ENCODE measurements at regions not wholly inside any gene's neighbourhood (a gene's known extent, or its start where the extent isn't known, plus 50 kb on each side); places are given as distances from the start of the nearest gene placed in this dataset.
"Not testable (repeated sequence)": the region's sequence is repeated elsewhere in the genome, so short reads cannot be mapped to it uniquely, and the experiment has no call there.

DNA sequence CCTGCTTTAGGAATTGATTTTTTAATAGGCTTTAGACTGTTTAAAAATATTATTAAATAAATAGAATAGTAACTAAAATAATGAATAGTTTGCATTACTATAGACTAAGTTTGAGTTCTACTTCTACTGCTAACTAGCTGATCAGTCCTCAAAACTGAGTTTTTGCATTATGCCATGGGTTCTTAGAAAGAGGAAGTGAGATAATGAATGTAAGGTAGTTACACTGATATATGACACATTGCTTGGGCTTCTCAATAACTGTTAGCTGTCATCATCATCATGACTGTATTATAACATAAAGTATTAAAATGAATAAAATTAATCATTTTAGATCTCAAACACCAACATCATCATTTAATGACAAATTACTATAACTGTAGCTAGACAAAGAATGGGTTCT is 949.7 kb downstream of the TRHDE start:
- DNase-seq: no peak

DNA sequence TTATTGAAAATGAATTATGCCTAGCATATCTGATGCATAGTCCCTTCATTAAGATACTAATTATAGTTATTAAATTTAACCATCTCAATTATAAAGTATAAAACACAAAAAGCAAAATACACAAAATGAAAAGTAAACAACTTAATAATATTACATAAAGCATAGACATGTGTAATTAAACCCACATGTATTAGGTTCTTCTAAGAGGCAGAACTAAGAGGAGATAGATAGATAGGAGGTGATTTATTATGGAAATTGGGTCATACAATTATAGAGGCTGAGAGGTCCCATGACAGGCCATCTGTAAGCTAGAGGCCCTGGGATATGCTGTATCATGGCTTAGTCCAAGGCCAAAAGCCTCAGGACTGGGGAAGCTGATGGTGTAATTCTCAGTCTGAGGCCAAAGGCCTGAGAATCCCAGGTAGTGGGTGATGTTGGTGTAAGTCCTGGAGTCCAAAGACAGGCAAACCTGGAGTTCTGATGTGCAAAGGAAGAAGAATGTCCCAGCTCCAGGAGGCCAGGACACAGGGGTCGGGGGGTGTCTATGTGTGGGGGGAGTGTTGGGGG is 953.3 kb downstream of the TRHDE start:
- no peak for DNase-seq

DNA sequence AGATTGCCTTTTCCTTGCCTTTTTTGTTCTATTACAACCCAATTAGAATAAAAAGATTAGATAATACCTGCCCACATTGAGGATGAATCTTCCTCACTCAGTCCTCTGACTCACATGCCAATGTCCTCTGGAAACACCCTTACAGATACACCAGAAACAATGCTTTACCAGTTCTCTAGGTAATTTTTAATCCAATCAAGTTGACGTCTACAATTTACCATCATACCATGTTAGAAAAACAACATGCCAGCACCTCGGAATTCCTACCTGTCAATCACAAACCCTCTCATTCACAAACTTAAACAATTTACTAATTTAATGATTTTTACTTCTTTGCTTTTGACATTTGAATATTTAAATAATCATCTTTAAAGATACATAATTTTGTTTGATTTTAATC is 953.8 kb downstream of the TRHDE start:
- no peak for DNase-seq

DNA sequence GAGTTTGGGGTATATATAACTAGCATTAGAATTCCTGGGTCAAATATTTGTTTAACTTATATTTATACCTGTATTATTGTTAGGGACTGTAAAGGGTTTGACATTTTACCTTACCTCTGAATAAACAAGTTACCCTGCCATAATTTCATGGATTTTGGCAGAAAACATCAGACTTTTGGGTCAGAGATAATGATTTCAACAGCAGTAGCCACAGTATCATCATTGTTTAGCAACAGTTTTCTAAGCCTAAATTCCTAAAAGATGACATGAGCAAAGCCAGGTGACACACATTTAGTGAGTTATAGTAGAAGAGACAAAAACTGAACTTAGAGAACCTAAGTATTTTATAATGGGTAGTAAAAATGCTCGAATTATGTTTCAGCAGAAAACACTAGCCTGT is 954.4 kb downstream of the TRHDE start:
- no peak for DNase-seq

DNA sequence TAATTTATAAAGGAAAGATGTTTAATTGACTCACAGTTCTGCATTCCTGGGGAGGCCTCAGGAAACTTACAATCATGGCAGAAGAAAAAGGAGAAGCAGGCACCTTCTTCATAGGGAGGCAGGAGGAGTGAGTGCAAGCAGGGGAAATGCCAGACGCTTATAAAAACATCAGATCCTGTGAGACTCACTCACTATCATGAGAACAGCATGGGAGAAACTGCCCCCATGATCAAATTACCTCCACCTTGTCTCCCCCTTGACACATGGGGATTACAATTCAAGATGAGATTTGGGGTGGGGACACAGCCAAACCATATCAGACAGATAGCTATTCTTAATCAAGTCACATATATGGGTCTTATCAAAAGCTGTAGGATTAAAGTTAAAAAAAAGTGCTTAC is 956.7 kb downstream of the TRHDE start:
- DNase-seq: not testable (repeated sequence)

DNA sequence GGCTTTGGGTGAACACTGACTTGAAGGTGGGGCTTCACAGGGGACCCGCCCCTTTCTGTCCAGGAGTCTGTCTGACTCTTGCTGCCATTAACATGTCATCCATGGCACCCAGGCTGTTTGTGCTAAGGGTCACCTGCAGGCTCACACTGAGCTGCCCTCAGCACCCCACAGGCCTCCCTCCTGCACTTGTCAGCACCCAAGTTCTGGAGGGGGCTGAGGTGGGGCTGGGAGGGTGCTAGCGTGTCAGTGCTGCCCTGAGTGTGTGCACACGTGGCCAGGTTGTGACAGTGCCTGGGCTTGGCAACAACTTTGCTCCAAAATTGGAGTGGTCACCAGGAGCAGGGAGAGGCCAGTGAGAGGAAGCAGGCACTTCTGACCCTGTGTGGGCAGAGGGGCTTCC is 963.2 kb downstream of the TRHDE start:
- no peak for DNase-seq

DNA sequence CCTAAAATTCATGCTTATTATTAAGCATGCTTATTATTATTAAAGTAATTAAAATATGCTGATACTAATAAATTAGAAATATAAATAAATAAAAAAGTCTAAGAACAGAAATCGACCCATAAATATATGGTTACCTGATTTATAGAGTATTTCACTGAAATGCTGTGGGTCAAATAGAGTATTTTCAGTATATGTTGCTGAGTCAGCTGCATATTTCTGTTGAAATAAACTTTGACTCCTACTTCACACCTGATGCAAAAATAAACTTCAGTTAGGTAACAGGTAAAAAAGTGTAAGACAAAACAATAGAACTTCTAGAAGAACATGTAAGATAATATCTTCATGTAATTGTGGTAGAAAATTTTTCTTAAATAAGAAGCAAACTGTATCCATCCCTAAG is 967.9 kb downstream of the TRHDE start:
- no peak for DNase-seq

DNA sequence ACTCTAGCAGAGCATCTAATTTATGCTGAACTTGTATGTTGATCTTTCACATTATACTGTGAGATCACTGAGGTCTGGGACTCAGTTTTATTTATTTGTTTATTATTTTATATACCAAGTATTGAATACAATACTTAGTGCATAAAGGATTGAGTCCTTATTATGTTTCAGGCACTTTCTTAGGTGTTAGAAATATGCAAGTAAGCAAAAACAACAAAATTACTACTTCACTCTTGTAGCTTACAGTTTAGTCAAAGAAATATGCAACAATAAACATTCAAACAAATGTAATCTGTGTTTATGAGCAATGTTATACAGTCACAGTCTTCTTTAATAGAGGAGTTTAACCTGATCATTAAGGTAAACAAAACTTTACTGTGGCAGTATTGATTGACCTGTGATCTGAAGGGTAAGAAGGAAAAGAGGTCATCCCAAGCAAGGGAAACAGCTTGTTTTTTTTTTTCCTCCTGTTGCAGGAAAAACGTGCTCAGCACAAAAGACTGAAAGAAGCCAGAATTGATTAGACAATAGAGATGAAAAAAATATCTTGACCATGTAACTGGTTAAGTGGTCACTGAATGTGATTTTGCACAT is 990.7 kb downstream of the TRHDE start:
- no peak for DNase-seq

DNA sequence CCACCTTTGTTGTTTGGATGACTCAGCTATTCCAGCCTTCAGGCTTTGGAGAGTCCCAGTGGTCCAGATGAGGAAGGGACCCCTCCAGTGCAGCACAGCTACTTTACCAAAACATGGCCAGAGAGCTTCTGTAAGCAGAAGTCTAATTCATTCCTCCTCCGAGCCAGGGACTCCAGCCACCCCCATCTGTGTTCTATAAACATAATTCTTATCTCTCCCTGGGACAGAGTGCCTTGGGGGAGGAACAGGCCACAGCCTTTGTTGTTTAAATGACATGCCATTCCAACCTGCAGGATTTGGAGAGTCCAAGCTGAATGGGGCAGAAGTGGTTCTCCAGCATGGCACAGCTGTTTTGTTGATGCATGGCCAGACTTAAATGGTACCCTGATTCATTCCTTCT is 994.0 kb downstream of the TRHDE start:
- no peak for DNase-seq

DNA sequence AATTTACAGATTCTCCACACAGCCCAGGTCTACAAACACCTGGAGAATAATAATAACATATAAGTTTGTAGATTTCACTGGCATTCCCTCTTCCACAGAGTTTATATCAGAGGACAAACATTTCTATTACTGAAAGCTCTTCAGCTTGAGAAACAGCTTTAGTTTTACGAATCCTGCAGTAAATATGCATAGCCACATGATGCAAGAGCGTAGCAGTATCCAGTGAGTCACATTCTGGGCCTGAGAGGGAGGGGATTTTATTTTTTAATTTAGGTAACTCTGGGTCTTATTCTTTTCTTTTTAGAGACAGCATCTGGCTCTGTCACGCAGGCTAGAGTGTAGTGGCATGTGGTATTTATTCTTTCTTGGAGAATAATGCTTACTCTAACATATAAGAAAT is 1002.8 kb downstream of the TRHDE start:
- no peak for DNase-seq

DNA sequence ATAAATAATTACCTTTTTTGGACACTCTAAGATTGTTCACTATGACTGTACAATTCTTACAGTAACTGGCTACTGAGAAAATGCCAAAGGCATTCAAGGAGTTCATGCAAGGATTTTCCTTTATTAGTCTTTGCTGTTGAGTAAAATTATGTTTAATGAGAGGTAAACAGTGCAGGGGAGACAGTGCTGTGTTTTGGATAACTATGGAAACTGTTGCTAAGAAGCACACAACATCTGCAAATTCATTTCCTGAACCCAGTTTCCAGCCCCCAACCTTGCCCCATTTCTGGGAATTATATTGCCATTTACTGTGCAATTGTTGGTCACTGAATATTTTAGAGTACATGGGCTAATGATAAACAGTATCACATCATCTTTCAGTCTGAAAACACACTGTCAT is 1005.8 kb downstream of the TRHDE start:
- DNase-seq: no peak

DNA sequence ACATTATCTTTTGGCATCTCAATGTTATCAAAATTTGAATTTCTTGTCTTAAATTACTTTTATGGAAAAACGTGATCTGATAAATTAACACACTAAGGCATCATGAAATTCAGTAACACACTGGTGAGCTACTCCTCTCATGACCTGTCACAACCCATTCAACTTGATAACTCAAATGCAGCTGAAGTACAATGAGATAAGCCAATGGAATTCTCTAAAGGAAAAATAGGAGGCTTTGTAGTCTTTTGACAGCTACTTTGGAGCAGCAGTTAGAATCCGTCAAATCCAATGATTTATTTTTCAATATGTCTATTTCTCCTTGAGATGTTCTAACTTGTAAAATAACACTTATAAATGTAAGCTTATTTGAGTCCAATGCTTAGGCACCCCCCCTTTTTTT is 1029.4 kb downstream of the TRHDE start:
- DNase-seq: no peak

DNA sequence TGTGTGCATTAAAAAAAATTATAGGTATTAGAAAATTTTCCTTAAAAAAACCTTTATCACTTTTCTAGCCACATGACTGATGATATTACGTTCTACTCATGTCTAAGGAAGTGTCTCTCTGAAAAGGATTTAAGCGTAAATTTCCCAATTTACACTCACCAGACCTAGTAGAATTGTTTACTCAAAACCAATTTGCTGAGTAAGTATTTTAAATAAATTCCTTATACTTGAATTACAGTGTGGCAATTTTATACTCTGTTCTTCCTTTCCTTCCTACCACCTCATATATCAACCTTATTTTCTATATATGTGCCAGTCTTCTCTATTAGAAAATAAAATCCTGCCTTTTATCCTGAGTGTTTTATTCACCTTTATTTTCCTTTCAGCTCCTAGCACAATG is 1035.1 kb downstream of the TRHDE start:
- no peak for DNase-seq

DNA sequence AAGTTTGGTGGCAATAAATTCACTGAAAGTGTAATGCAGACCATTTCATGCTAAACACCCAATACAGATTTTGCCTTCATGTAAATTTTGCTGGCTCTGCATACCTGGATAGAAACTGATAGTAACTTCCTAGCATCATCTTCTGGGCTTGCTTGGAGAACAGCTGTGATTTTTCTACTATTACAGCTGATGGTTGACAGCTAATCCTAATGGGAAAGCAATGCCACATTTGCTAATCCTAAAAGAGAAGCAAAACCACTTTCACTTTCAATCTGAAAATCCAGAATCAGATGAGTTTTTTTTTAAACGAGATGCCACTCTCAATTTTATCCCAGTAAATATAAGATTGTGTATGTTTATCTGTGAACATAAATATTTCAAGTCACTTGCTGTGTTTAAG is 1035.9 kb downstream of the TRHDE start:
- no peak for DNase-seq

DNA sequence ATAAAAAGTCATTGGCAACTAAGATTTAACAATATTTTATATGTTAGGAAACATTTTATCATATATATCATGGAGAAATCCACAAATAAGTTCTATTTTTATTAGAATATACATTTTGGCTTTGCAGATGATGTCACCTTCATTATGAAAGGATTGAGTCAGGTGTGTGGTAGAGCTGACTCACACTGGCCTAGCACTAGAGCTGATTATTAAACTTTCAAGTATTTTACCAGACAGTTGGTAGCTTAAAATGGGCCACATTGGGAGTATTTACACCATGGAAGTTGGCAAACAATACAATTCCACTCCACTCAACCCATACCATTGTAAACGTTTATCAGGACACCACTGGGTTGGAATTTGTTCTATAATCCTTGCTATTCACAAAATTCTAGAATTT is 1036.6 kb downstream of the TRHDE start:
- no peak for DNase-seq

DNA sequence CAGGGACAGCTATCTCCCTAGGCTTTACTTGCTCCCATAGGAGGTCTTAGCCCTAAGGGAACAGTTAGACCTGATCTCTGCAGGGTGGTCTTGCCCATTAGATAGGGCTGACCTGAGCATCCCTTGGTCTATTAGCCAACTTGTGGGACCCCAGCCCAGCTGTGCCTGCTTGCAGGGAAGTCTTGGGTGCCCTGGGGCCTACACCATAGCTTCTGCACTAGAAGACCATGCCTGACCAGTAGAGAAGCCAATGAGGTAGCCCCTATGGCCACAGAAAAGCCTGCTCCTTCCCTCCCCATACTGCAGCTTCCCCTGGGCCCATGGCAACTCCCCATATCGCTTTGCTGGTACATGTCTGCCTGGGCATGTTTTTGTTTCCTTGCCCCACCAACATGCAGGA is 1049.1 kb downstream of the TRHDE start:
- DNase-seq: no peak

DNA sequence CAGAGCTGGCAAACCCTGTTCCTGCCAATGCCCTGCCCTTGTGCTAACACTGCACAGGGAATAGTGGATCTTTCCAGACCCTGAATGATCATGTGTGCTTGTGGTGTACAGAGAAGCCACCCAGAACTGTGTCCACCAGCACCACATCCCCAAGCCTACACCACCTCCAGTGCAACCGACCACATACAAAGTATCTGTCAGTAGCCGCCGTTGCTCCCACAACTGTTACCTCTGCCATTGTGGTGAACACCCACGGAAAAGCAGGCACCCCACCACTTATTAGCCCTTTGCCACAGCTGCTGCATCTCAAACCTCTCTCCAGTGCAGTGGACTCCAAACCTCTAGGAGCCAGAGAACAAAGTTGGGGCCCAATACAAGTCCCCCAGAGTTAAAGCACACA is 1049.6 kb downstream of the TRHDE start:
- DNase-seq: no peak

DNA sequence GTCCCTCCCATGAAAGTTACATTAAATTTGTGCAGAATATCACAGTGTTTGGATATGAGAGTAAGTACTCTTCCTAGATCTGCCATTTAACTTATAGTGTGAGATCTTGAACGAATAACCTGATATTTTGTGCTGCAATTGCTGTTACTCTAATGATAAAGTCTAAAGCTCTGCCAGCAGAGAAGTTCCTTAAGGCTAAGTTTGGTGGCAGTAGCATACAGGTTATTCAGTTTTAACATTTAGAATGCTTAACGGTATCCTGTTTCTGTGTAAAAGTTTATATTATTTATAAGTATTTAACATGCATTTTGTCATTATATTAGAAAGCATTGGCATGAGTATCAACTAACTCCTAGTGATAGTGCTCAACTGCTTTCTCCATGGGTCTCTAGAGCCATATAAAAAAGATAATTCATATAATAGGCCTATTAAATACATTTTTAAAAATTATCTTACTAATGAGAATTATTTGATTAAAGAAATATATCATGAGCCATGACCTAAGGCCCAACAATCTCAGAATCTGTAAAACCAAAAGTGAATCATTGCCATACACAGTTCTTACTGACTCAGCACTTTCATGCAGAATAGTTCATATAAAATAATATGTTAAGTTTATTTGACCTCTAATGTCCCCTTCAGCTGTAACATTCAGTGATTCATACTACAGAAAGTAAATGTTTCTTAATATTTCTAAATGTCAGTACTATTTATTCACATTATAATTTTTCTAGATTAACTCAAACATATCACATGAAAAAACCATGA is 1058.6 kb downstream of the TRHDE start:
- no peak for DNase-seq

DNA sequence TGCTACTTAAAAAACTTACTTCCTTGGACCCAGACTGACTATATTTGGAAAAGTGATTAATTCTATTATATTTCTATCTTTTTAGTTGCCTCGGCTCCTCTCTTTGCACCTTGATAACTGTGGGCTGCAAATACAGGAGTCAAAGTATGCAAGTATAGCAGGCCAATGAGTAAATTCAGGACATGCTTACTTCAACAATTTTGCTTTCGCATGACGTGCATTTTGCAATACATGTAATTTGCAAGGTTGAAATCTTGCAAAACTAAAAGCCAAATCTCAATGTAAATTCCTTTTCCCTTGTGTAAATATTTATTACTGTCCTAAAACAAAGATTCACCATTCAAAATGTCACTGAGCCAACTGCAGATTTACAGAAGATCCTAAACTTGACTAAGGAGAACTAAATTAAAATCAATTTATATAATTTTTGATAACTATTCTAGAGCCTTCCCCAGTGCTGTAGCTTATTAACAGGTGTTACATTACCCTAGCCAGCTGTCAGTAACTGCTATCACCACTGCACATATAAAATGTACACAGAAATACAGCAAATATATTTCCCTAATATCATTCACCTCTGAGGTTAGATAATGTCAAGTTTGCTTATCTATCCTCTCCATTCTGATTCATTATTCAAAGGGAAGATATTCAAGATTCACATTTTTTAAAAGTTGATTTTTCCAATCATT is 1069.5 kb downstream of the TRHDE start:
- DNase-seq: no peak

DNA sequence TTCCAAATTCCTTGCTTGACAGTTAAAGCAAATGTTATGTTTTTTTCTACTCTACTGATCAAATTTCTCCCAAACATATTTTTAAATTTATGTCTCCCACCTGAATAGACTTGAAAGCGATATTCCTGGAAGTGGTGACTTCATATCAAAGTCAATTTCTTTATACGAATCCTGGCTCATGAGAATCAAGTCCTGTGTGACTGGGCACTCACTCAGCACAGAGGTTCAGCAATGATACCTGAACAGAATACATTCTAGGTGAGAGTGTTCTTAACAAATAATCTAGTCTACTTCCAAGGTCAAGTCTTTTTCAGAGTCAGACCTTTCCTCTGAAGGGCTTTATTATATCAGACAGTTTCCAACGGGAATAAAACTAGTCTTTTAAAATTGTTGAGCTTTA is 1070.6 kb downstream of the TRHDE start:
- no peak for DNase-seq

DNA sequence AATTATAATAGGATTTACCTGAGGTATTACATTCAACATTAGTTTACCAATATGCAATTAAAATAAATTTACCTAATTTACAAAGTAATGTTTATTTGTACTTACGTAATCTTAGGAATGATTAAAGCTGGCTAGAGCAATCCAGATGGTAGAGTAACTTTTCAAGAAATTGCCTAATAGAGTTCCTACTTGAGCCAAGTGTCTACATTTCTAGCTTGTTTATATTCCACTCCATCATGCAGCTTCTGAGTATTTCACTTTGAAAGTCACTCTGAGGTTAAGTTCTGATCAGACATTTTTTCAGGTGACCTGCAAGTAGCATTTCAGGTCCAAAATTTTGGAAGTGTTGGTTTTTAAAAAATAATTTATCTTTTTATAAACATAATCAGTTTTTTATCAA is 1080.7 kb downstream of the TRHDE start:
- DNase-seq: no peak

DNA sequence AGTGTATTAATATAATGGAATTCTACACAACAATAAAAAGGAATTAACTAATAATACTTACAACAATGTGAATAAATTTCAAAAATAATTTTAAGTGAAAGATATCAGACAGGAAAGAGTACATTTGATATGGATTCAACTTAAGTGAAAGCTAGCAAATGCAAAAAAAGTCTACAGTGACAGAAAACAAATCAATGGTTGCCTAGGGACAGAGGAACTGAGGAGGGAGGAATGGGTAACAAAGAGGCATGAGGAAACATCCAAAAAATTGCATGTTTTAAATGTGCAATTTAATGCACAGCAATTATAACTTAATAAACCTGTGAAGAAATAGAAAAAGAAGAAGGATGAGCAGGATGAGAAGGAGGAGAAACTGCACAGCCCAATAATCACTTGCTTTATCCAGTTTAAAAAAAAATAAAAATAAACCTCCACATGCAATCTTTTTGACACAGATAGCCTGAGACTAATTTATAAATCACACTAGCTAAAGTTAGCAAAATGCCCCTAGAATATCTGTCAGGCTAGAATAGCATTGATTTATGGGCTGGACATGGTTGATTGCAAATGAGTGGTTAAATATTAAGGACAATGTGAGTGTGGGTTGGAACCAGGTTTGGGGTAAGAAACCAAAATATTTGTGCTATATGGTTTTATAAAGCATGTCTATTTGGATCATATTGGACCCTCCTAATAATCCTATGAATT is 1089.1 kb downstream of the TRHDE start:
- DNase-seq: no peak

DNA sequence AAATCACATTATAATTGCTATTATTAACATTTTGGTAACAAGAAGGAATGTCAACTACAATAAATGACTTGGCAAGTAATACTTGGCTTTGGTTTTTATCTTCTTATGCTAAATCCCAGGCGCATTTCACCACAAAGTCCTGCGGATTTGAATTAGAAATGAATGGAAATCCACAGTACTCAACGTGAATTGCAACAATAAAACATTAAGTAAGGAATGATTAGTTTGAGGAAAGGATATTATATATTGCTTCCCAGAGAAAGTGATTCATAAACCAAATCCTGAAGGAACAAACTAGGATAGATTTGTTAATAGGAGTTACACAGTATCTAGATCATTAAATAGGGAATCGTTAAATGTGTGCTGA is 1089.7 kb downstream of the TRHDE start:
- no peak for DNase-seq

DNA sequence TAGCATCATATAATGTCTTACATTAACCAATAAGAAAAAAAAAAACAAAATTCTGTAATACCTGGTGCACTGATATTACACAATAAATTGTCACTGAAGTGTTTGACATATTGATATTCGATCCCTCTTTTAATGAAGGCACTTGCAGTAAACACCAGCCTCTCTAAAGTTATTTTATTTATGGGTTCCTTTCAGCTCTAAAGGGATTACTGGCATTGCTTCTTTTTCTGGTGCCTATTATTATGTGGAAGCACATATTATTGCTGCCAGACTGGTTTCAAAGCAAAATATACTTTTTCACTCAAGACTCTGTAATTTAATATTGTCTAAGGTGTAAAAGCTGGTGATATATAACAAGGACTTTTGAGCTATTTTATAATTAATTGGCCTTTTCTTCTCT is 1090.5 kb downstream of the TRHDE start:
- DNase-seq: no peak
